Mesenchymal stem cell (in vitro differentiated cells and primary cell): ENCODE measurements at regions not wholly inside any gene's neighbourhood (a gene's known extent, or its start where the extent isn't known, plus 50 kb on each side); places are given as distances from the start of the nearest gene placed in this dataset.

ENCODE experiments used
- DNase-seq: peaks from one replicate; pipeline ENCODE4 v3.0.0-alpha.2; 2013
- H2AFZ ChIP-seq: one replicate; pipeline ENCODE4 v1.6.1; 2013; ENCODE audit warnings: low read depth, mild to moderate bottlenecking, control low read depth, inconsistent platforms, low read length, moderate library complexity
- H2AK5ac ChIP-seq: 2 replicates; pipeline ENCODE4 v1.6.1; 2013; ENCODE audit warnings: low read length, moderate library complexity, mild to moderate bottlenecking, inconsistent platforms; ENCODE audit not compliant: severe bottlenecking
- H2BK120ac ChIP-seq: one replicate; pipeline ENCODE4 v1.6.1; 2013; ENCODE audit warnings: low read depth, mild to moderate bottlenecking, inconsistent platforms, low read length, moderate library complexity
- H2BK12ac ChIP-seq, 2 experiments: one replicate each; pipeline ENCODE4 v1.6.1; 2013; ENCODE audit warnings: inconsistent platforms in 2 of 2, low read length in 2 of 2, mild to moderate bottlenecking in 2 of 2, moderate library complexity in 2 of 2, control low read depth in 1 of 2
- H2BK15ac ChIP-seq: one replicate; pipeline ENCODE4 v1.6.1; 2013; ENCODE audit warnings: mild to moderate bottlenecking, low read depth, inconsistent platforms; ENCODE audit not compliant: poor library complexity, severe bottlenecking
- H2BK5ac ChIP-seq: 2 replicates; pipeline ENCODE4 v1.6.1; 2013; ENCODE audit warnings: low read depth, mild to moderate bottlenecking, low read length, control low read depth, inconsistent platforms; ENCODE audit not compliant: poor library complexity, severe bottlenecking
- H3K14ac ChIP-seq, 2 experiments: one replicate each; pipeline ENCODE4 v1.6.1; 2013; ENCODE audit warnings: inconsistent platforms in 2 of 2, low read length in 2 of 2, control low read depth in 1 of 2, mild to moderate bottlenecking in 1 of 2, moderate library complexity in 1 of 2
- H3K18ac ChIP-seq, 2 experiments: one replicate each; pipeline ENCODE4 v1.6.1; 2013; ENCODE audit warnings: inconsistent platforms in 2 of 2, low read length in 2 of 2, control low read depth in 1 of 2, low read depth in 1 of 2, mild to moderate bottlenecking in 1 of 2
- H3K23ac ChIP-seq, 2 experiments: one replicate each; pipeline ENCODE4 v1.6.1; 2013; ENCODE audit warnings: inconsistent platforms in 2 of 2, low read length in 2 of 2, mild to moderate bottlenecking in 2 of 2, moderate library complexity in 2 of 2, control low read depth in 1 of 2
- H3K27ac ChIP-seq: 2 replicates; pipeline ENCODE4 v1.5.1; 2013; ENCODE audit warnings: mild to moderate bottlenecking, moderate library complexity, low read length, control low read depth, inconsistent platforms; ENCODE audit not compliant: poor library complexity, severe bottlenecking
- H3K27me3 ChIP-seq, 2 experiments: 2 replicates each; pipeline versions ENCODE4 v1.6.1 to v1.7.0; 2013; ENCODE audit warnings: low read length in 2 of 2, mild to moderate bottlenecking in 2 of 2, moderate library complexity in 2 of 2, control low read depth in 1 of 2, inconsistent platforms in 1 of 2; ENCODE audit not compliant: control insufficient read depth in 1 of 2, insufficient read depth in 1 of 2
- H3K36me3 ChIP-seq, 2 experiments: 2 replicates each; pipeline versions ENCODE4 v1.6.1 to v1.7.0; 2013; ENCODE audit warnings: low read length in 2 of 2, control low read depth in 1 of 2, inconsistent platforms in 1 of 2, low read depth in 1 of 2, mild to moderate bottlenecking in 1 of 2; ENCODE audit not compliant: insufficient read depth in 2 of 2, control insufficient read depth in 1 of 2
- H3K4ac ChIP-seq, 2 experiments: one replicate each; pipeline ENCODE4 v1.6.1; 2013; ENCODE audit warnings: inconsistent platforms in 2 of 2, low read length in 2 of 2, mild to moderate bottlenecking in 2 of 2, moderate library complexity in 2 of 2, control low read depth in 1 of 2, low read depth in 1 of 2
- H3K4me1 ChIP-seq: 2 replicates; pipeline ENCODE4 v1.6.1; 2013; ENCODE audit warnings: low read depth, low read length, control low read depth; ENCODE audit not compliant: control insufficient read depth, insufficient read depth
- H3K4me2 ChIP-seq: 2 replicates; pipeline ENCODE4 v1.6.1; 2013; ENCODE audit warnings: low read length, mild to moderate bottlenecking, inconsistent platforms; ENCODE audit not compliant: poor library complexity, severe bottlenecking
- H3K4me3 ChIP-seq, 2 experiments: 2 replicates each; pipeline versions ENCODE4 v1.5.1 to v1.7.0; 2013; ENCODE audit warnings: low read length in 2 of 2, mild to moderate bottlenecking in 2 of 2, control low read depth in 1 of 2, low read depth in 1 of 2; ENCODE audit not compliant: insufficient read depth in 1 of 2
- H3K79me1 ChIP-seq: replicated peaks from 2 replicates; pipeline ENCODE4 v1.6.1; 2013; ENCODE audit warnings: mild to moderate bottlenecking, control low read depth, low read length, inconsistent platforms; ENCODE audit not compliant: poor library complexity, severe bottlenecking
- H3K9ac ChIP-seq: 2 replicates; pipeline ENCODE4 v1.7.0; 2013; ENCODE audit warnings: mild to moderate bottlenecking, low read length, moderate library complexity
- H3K9me3 ChIP-seq: 2 replicates; pipeline ENCODE4 v1.7.0; 2013; ENCODE audit warnings: mild to moderate bottlenecking, low read length; ENCODE audit not compliant: control insufficient read depth
- H4K8ac ChIP-seq: one replicate; pipeline ENCODE4 v1.6.1; 2013; ENCODE audit warnings: inconsistent platforms, mild to moderate bottlenecking, low read length, moderate library complexity
- H4K91ac ChIP-seq: one replicate; pipeline ENCODE4 v1.6.1; 2013; ENCODE audit warnings: mild to moderate bottlenecking, low read length, inconsistent platforms
- WGBS: methylation state at CpG from one replicate; pipeline ENCODE4 v1.1.7; 2013; ENCODE audit warnings: mixed read lengths; 5-methylcytosine and 5-hydroxymethylcytosine counted together

- H3K9ac ChIP-seq = no peak overlapping the region
- H2BK120ac ChIP-seq = no peak overlapping the region
- no peak overlapping the region for H4K8ac ChIP-seq
- no peak overlapping the region for H3K4me2 ChIP-seq
- H3K4ac ChIP-seq = no peak overlapping the region
- H3K4me1 ChIP-seq = no peaks in the 10 kb centered on the region
- no peak overlapping the region for H2AFZ ChIP-seq
- no peak overlapping the region for H2BK15ac ChIP-seq
- no peak overlapping the region for H3K4me3 ChIP-seq
- H2BK5ac ChIP-seq = no peak overlapping the region
- H3K14ac ChIP-seq = no peak overlapping the region
- no peaks in the 10 kb centered on the region for H3K79me1 ChIP-seq
- DNase-seq = no peak
- H3K9me3 ChIP-seq = no peaks in the 10 kb centered on the region
- no peak overlapping the region for H3K23ac ChIP-seq
- H4K91ac ChIP-seq = no peak overlapping the region
- no peak overlapping the region for H2AK5ac ChIP-seq
- H3K18ac ChIP-seq = no peak overlapping the region
- 78% methylated on average over 2 of the region's 6 CpGs for WGBS
- H3K36me3 ChIP-seq = no peaks in the 10 kb centered on the region
- H2BK12ac ChIP-seq = no peak overlapping the region
- H3K27me3 ChIP-seq = peaks cover 0 to 15% of the 10 kb centered on the region in 2 experiments
- H3K27ac ChIP-seq = no peak overlapping the region
Measured at GRCh38 chr18:75527848-75528685, 100.6 kb upstream of the SMIM21 start.

GRCh38 chr18:75526038-75526437 is 98.5 kb upstream of the SMIM21 start:
- Histone ChIP-seq H4K91ac (no peak overlapping the region), H3K36me3 (no peaks in the 10 kb centered on the region), H3K14ac (no peak overlapping the region), H2BK5ac (no peak overlapping the region), H3K4me2 (no peak overlapping the region), H3K9ac (no peak overlapping the region), H3K4me3 (no peak overlapping the region), H2AK5ac (no peak overlapping the region), H3K27me3 (peaks cover 0 to 15% of the 10 kb centered on the region in 2 experiments), H4K8ac (no peak overlapping the region), H2AFZ (no peak overlapping the region), H3K79me1 (no peaks in the 10 kb centered on the region), H3K9me3 (no peaks in the 10 kb centered on the region), H3K4me1 (no peaks in the 10 kb centered on the region), H3K27ac (no peak overlapping the region), H3K23ac (no peak overlapping the region), H2BK120ac (no peak overlapping the region), H3K18ac (no peak overlapping the region), H2BK15ac (no peak overlapping the region), H2BK12ac (no peak overlapping the region), H3K4ac (no peak overlapping the region)
- WGBS = 85% methylated on average over 6 of the region's 6 CpGs
- DNase-seq = no peak

- Histone ChIP-seq H3K4me3 (no peak overlapping the region), H3K23ac (no peak overlapping the region), H4K91ac (no peak overlapping the region), H3K9me3 (no peaks in the 10 kb centered on the region), H3K27ac (no peak overlapping the region), H2AK5ac (no peak overlapping the region), H3K4me2 (no peak overlapping the region), H3K79me1 (no peaks in the 10 kb centered on the region), H3K9ac (no peak overlapping the region), H2AFZ (no peak overlapping the region), H2BK12ac (no peak overlapping the region), H3K4ac (no peak overlapping the region), H4K8ac (no peak overlapping the region), H3K18ac (no peak overlapping the region), H3K4me1 (no peaks in the 10 kb centered on the region), H3K36me3 (no peaks in the 10 kb centered on the region), H2BK120ac (no peak overlapping the region), H2BK5ac (no peak overlapping the region), H3K27me3 (peaks cover 0 to 15% of the 10 kb centered on the region in 2 experiments), H3K14ac (no peak overlapping the region), H2BK15ac (no peak overlapping the region)
- no peak for DNase-seq
- WGBS = 86% methylated on average over 7 of the region's 7 CpGs
Measured at GRCh38 chr18:75525331-75525730, 97.8 kb upstream of the SMIM21 start.

- 85% methylated on average over 7 of the region's 7 CpGs for WGBS
- Histone ChIP-seq H3K27ac (no peak overlapping the region), H3K79me1 (no peaks in the 10 kb centered on the region), H3K4me3 (no peak overlapping the region), H2BK12ac (no peak overlapping the region), H2BK120ac (no peak overlapping the region), H3K14ac (no peak overlapping the region), H4K8ac (no peak overlapping the region), H3K27me3 (peaks cover 0 to 15% of the 10 kb centered on the region in 2 experiments), H2BK5ac (no peak overlapping the region), H3K4ac (no peak overlapping the region), H2AK5ac (no peak overlapping the region), H3K18ac (no peak overlapping the region), H3K9me3 (no peaks in the 10 kb centered on the region), H3K4me2 (no peak overlapping the region), H3K36me3 (no peaks in the 10 kb centered on the region), H3K9ac (no peak overlapping the region), H3K23ac (no peak overlapping the region), H4K91ac (no peak overlapping the region), H2BK15ac (no peak overlapping the region), H3K4me1 (no peaks in the 10 kb centered on the region), H2AFZ (no peak overlapping the region)
- DNase-seq = no peak
Measured at GRCh38 chr18:75524841-75525240, 97.3 kb upstream of the SMIM21 start.
